ENCODE measurements at regions not wholly inside any gene's neighbourhood (a gene's known extent, or its start where the extent isn't known, plus 50 kb on each side); places are given as distances from the start of the nearest gene placed in this dataset.
"Not testable (repeated sequence)": the region's sequence is repeated elsewhere in the genome, so short reads cannot be mapped to it uniquely, and the experiment has no call there.

DNA sequence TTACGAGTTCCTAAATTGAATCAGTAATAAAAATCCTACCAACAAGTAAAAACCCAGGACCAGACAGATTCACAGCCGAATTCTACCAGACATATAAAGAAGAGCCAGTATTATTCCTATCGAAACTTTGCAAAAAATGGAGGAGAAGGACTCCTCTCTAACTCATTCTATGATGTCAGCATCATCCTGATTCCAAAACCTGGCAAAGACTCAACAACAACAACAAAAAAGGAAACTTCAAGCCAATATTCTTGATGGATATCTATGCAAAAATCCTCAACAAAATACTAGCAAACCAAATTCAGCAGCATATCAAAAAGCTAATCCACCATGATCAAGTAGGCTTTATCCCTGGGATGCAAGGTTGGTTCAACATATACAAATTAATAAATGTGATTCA, 84.6 kb upstream of the ADRB2 start:
- not testable (repeated sequence) for DNase-seq

DNA sequence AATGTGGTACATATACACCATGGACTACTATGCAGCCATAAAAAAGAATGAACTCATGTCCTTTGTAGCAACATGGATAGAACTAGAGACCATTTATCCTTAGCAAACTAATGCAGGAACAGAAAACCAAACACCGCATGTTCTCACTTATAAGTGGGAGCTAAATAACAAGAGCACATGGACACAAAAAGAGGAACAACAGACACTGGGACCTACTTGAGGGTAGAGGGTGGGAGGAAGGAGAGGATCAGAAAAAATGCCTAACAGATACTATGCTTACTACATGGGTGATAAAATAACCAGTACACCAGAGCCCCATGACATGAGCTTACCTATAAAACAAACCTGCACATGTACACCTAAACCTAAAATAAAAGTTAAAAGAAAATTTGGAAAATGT, 82.0 kb upstream of the ADRB2 start:
- DNase-seq: not testable (repeated sequence)

DNA sequence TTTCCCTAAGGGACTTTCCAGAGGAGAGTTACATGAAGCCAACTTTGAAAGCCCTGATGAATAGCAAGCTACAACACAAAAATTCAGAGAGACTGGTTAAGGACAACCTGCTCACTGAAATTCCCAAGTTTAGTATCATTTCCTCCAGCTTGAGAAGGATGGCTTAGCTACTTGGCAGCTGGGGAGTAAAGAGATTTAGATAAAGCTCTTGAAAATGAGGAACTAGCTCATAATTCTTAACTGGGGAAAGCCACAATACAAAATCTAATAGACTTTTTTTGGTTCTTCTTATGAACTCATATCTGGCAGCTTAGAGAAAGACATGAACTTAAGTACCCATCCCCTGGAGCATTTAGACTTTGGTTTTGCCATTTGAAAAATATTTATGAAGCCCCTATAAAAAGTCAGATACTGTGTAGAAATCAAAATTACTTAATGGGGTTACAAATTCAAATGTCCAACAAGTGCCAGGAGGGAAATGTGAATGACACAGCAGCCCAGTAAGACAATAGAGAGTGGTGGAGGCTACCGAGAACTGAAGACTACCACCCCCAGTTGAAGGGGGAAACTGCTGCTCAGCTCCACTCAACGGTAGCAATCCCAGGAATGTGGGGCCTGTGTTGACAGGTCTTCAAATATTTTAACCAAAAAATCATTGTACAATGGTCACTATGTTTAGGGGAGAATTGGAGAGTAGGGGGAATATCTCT, 79.4 kb upstream of the ADRB2 start:
- no peak for DNase-seq

DNA sequence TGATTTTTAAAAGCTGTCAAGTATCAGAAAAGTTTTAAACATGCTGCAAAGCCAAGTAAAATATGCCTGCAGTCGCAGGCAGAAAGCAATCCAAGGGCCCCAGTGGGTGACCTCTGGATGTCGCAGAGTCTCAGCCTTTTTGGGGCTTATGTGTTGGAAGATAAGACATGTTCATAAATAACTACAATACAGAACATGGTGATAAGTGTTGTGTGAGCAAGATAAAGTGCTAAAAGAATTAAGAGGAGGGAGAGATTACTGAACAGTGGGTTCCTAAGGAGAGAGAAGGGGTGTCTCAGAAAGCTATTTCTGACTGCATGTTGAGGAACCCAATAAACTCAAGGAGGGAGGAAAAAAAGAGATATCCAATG, 78.9 kb upstream of the ADRB2 start:
- DNase-seq: no peak

DNA sequence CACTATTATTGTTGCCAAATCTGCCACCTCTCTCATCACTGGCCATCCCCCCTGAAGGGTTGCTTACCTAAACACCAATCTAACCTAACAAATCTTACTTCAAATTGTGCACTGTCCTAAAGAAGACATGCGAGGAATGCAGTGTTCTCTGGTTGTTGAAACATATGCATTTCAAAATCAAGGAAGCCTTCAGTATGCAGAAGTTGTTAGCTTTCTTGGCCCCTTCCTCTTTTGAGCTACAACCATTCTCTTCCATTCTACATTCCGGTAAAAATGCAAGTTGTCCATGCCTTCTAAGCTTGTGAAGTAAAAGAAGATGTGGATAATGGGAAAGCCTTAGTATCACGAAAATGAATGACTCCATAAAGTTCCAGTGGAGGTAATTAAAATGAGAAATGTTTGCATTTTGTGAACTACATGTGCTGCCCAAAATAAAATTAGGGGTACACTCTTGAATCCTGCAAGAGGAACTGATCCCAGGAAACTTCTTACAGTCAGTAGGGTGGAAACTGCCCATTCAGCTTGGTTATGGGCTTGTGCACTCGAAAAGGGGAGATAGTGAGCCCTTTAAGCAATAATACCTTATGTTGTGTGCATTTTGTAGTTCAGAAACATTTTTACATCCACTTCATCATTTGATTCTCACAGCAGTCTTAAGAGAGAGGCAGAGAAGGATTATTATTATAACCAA, 77.6 kb upstream of the ADRB2 start:
- DNase-seq: no peak

DNA sequence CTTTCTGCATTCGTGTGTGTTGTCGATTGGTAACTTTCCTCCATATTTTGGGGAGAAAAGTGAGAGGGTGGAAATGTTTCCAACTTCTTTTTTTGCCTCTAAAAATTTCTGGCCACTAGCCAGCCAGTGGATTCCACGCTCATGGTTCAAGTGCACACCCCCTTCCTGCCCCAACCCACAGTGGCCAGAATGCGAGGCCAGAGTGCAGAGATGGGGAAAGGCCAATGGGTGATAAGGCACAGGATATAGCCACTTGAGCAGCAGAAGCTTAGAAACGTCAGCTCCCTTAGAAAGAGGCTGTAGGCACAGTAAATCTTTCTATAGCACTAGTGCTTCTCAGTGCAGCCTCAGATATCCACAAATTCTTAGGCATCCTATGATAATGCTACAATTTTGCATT, 75.8 kb upstream of the ADRB2 start:
- no peak for DNase-seq

DNA sequence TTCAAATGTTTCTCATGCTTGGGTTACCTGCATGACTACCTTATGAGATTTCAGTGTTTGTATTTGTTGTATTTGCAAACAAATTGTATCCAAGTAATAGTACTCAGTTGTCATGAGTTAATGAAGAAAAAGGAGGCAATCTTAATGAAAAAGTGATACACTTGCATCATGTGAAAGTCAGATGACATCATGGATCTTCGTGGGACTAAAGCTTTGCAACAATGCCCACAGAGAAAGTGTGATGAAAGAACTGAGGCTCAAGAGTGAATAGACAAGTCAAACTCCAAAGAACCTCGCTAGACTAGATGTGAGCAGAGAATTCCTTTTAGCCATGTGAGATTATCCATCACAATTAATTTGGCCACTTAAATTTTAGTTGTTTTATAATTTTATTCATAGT, 75.4 kb upstream of the ADRB2 start:
- DNase-seq: no peak

DNA sequence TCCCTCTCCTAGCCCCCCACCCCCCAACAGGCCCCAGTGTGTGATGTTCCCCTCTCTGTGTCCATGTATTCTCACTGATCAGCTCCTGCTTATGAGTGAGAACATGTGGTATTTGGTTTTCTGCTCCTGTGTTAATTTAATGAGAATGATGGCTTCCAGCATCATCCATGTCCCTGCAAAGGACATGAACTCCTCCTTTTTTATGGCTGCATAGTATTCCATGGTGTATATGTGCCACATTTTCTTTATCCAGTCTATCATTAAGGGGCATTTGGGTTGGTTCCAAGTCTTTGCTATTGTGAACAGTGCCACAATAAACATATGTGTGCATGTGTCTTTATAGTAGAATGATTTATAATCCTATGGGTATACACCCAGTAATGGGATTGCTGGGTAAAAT, 74.0 kb upstream of the ADRB2 start:
- not testable (repeated sequence) for DNase-seq

DNA sequence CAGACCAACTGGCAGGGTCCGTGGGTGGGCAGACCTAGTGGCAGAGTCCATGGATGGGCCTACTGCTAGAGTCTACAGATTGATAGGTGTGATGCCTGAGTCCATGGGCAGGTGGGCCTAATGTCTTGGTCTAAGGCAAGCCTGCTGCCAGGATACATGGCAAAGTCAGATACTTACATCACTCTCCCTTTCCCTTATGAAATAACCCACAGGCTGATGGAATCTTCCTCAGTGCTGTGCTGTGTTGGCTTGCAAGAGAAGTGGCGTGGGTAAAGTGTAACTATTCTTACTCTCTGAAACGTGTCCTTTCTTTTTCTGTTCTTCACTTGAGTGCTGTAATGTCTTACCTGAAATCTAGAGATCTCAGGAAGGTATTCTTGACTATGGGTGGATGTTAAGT, 67.3 kb upstream of the ADRB2 start:
- DNase-seq: no peak

DNA sequence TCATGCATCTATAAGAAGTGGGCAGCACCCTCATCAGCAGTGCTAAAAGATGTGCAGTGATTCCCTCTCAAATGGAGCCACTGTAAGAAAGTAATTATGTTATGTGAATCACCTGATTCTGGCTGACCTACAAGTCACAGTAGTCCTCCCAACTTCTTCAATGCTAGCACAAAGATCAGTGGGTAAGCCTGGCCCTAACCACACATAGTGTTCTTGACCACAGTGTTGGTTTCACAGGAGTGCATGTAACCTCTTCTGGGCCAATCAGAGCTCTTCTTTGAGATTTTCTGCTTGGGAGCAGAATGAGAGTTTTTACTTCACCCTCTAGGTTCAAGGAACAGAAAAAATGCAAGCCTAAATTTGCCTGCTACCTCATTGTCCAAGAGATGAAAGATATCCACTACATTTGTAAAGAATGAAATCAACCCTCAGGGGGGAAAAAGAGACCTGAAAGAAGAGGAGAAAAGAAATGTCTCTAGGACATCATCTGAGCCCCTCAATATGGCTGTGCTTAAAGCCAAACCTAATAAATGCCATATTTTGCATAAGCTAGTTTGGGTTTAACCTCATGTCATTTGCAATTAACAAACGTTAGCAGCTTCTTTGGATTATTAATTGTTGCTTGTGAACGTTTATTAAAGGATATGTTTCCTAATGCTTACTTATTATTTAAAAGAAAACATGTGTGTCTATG, 65.3 kb upstream of the ADRB2 start:
- no peak for DNase-seq

DNA sequence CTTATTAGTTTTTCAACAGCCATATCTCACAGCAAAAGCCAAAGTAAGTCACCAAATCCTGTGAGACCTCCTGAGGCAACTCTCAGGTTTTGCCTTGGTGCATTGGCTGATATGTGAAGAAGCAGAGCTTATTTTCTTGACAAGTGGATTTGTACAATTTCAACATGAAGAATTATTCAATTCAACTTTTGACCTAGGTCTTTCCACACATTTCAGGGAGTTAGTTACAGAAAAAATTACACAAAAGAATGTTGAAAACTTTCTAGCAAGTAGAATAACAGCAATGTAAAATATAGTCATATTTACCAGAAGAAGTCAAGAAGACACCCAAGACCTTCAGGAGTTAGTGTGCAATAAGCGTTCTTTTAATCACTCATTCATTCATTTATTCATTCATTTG, 62.4 kb upstream of the ADRB2 start:
- no peak for DNase-seq

DNA sequence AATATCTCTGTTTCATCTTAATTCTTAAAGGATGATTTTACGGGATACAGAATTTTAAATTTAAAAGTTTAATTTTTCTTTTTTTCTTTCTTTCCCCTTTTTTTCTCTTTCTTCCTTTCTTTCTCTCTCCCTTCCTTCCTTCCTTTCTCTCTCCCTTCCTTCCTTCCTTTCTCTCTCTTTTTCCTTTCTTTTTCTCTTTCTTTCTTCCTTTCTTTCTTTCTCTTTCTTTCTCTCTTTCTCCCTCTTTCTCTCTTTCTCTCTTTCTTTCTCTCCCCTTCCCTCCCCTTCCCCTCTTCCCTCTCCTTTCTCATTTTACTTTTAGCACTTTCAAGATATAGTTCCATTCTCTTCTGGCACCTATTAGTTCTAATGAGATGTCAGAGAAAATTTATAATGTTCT, 61.4 kb upstream of the ADRB2 start:
- no peak for DNase-seq

DNA sequence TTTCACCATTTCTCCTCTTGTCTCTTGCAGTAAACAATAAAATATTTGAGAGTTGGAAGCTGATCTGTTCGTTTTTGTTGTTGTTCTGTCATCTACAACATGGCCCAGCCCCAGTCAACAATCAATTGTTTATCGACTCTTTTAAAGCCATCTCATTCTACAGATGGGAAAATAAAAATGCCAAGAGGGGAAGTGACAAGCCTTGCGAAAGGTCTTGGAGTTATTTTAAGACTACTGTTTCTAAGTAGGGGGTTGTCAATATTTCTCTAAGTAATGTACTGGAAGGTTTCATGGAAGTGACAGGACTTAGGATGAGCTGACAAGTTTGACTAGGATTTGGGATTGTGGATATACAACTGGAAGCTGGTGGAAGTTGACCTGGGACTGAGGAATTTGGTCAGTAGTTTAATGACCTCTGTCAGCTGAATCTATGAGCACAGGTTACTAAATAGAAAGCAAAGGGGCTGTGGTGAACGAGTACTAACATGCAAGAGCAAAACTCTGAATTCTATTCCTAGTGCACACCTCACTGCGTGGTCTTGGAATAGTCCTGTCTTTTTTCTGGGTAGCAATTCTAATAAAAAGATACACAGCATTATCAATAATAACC, 57.5 kb upstream of the ADRB2 start:
- DNase-seq: no peak

DNA sequence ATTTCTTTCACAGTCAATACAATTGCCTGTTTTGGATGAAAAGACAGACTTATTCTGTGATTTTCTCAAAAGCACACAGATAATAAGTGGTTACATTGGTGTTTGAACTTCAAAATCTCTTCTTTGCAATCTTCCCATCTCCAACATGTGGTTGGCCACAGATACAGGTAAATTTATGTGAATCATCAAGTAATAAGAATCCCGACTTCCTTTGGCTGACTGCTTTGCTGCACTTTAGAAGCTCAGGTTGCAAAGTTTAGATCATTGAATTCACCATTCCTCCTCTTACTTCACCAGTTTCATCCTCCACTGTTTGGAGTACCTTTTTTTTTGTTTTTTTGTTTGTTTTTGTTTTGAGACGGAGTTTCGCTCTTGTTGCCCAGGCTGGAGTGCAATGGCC, 56.5 kb upstream of the ADRB2 start:
- DNase-seq: no peak

DNA sequence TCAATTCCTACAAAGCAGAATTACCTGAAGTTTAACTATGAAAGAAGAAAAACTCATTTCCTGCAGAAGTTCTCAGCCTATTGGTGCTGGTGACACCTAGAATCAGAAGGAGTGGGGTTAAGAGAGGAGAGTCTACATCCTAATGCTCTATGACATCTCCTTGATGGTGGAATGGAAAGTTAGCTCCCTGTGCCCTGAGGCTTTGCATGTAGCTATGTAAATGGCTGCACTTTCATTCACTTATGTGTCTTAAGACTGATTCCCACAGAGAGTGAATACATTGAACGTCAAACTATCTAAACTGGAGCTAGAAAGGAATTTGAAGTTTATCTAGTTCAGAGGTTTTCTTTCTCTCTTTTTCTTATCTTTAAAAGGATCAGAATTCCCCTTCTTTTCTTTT, 52.1 kb upstream of the ADRB2 start:
- DNase-seq: no peak

DNA sequence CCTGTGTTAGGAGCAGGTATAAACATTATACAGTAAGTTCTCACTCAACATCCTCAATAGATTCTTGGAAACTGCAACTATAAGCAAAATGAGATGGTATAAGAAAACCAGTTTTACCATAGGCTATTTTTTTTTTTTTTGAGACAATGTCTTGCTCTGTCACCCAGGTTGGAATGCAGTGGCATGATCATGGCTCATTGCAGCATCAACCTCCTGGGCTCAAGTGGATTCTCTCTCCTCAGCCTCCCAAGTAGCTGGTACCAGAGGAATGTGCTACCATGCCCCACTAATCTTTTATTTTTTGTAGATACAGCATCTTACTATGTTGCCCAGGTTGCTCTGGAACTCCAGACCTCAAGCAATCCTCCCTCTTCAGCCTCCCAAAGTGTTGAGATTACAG, 50.1 kb upstream of the ADRB2 start:
- no peak for DNase-seq

Measured in muscle of arm (tissue), 1 donor.